Adrenal gland (tissue), 9 donors: ENCODE measurements at regions not wholly inside any gene's neighbourhood (a gene's known extent, or its start where the extent isn't known, plus 50 kb on each side); places are given as distances from the start of the nearest gene placed in this dataset.

ENCODE experiments used
- DNase-seq, 7 donors: peaks; one replicate each; pipeline ENCODE4 v3.0.0-alpha.2; 2019 to 2020
- H3K27ac ChIP-seq, 5 donors: fragments of 200-600 bp; sonication (generic) in 4 of 5; 1 replicate in 3 of 5; 2 replicates in 2 of 5; pipeline versions ENCODE4 v1.5.1 to v1.8.0; 2016 to 2020; ENCODE audit warnings: mild to moderate bottlenecking in 1 of 5
- H3K27me3 ChIP-seq: fragments of 200-600 bp; 2 replicates; pipeline ENCODE4 v1.8.0; 2021
- H3K36me3 ChIP-seq, 2 donors: fragments of 200-600 bp; replicated peaks in 1 of 2; 1 replicate in 1 of 2; 2 replicates in 1 of 2; pipeline versions ENCODE4 v1.5.1 to v1.8.0; 2018 to 2022
- H3K4me1 ChIP-seq, 2 donors: fragments of 200-600 bp; replicated peaks in 1 of 2; 1 replicate in 1 of 2; 2 replicates in 1 of 2; pipeline versions ENCODE4 v1.5.1 to v1.8.0; 2018 to 2021
- H3K4me3 ChIP-seq, 4 donors: fragments of 200-600 bp; sonication (generic) in 3 of 4; one replicate each; pipeline ENCODE4 v1.5.1; 2016 to 2018
- H3K9me3 ChIP-seq, 3 donors: fragments of 200-600 bp; sonication (generic) in 1 of 3; replicated peaks in 1 of 3; 1 replicate in 2 of 3; 2 replicates in 1 of 3; pipeline versions ENCODE4 v1.5.1 to v1.8.0; 2016 to 2021
- CTCF ChIP-seq, 6 experiments: fragments of 450-650 bp in 4 of 6; fragments of 200-600 bp in 2 of 6; sonication (generic) in 1 of 6; IDR thresholded peaks; 1 replicate in 5 of 6; 2 replicates in 1 of 6; pipeline versions ENCODE4 v1.5.1 to v1.8.0; 2016 to 2021; ENCODE audit warnings: antibody characterized with exemption in 6 of 6, mild to moderate bottlenecking in 2 of 6, moderate library complexity in 1 of 6
- POLR2A ChIP-seq, 2 donors: fragments of 450-650 bp; IDR thresholded peaks; one replicate each; pipeline ENCODE4 v1.6.1; 2017; ENCODE audit warnings: antibody characterized with exemption in 2 of 2, mild to moderate bottlenecking in 2 of 2, moderate library complexity in 1 of 2
- WGBS, 4 donors: extraction: QIAGEN DNeasy Blood & Tissue Kit in 2 of 4; methylation state at CpG; one replicate each; pipeline versions ENCODE4 v1.1.5 to v1.1.7; 2013 to 2017; 5-methylcytosine and 5-hydroxymethylcytosine counted together
- intact Hi-C, 2 donors: fragments of 100-400 bp; cut with DNase I; formaldehyde crosslinking; loops; one replicate each; pipeline versions ENCODE4 v1.14.1 to v1.15.0; 2022 to 2023
- donor health status: healthy with polysubstance abuse.
- donor health status: Bipolar disorder and iron deficiency.
- donor health status: DM: yes; HTN: yes; CAD: no.
- donor health status: DM: no; HTN: no; CAD: no.
- donor health status: DM: no; HTN: no; CAD: no.

GRCh38 chr4:129804461-129804981 lies 708.6 kb downstream of the C4orf33 start:
- TF ChIP-seq POLR2A (IDR thresholded peaks at IDR 0.05) (no peak), CTCF (IDR thresholded peaks at IDR 0.05) (no peak)
- 57 to 66% (median 61%) methylated on average over 5 of the region's 5 CpGs for WGBS, 4 donors
- Histone ChIP-seq H3K36me3 (no peaks in the 10 kb centered on the region), H3K4me1 (no peaks in the 10 kb centered on the region), H3K27ac (no peak overlapping the region), H3K9me3 (no peaks in the 10 kb centered on the region), H3K27me3 (no peaks in the 10 kb centered on the region), H3K4me3 (no peak overlapping the region)
- DNase-seq: no peak
- intact Hi-C loops: no loop called here

GRCh38 chr4:129806986-129807385 lies 711.0 kb downstream of the C4orf33 start:
- no peak for TF ChIP-seq POLR2A (IDR thresholded peaks at IDR 0.05)
- TF ChIP-seq CTCF (IDR thresholded peaks at IDR 0.05): no peak
- no peak overlapping the region for H3K27ac ChIP-seq
- intact Hi-C loops: no loop called here

GRCh38 chr4:129808242-129808641 lies 712.3 kb downstream of the C4orf33 start:
- Histone ChIP-seq H3K9me3 (no peaks in the 10 kb centered on the region), H3K27ac (no peak overlapping the region), H3K27me3 (no peaks in the 10 kb centered on the region), H3K4me1 (no peaks in the 10 kb centered on the region), H3K36me3 (no peaks in the 10 kb centered on the region), H3K4me3 (no peak overlapping the region)
- whole genome bisulfite sequencing, 4 donors: 64 to 79% (median 73%) methylated on average over 1 of the region's 1 CpG
- TF ChIP-seq CTCF (IDR thresholded peaks at IDR 0.05) (no peak), POLR2A (IDR thresholded peaks at IDR 0.05) (no peak)
- intact Hi-C loops: no loop called here
- DNase-seq: no peak

More at GRCh38 chr4:129806986-129807385, 711.0 kb downstream of the C4orf33 start:
- Histone ChIP-seq H3K4me3 (no peak overlapping the region), H3K36me3 (no peaks in the 10 kb centered on the region), H3K9me3 (no peaks in the 10 kb centered on the region), H3K27me3 (no peaks in the 10 kb centered on the region), H3K4me1 (no peaks in the 10 kb centered on the region)
- DNase-seq: no peak

GRCh38 chr4:129821073-129821472 lies 725.1 kb downstream of the C4orf33 start:
- H3K9me3 ChIP-seq: no peaks in the 10 kb centered on the region
- no peaks in the 10 kb centered on the region for H3K27me3 ChIP-seq
- H3K27ac ChIP-seq: no peak overlapping the region
- H3K36me3 ChIP-seq: no peaks in the 10 kb centered on the region
- TF ChIP-seq POLR2A (IDR thresholded peaks at IDR 0.05) (no peak), CTCF (IDR thresholded peaks at IDR 0.05) (no peak)
- no peak overlapping the region for H3K4me3 ChIP-seq
- intact Hi-C loops: no loop called here
- H3K4me1 ChIP-seq: no peaks in the 10 kb centered on the region
- WGBS, 4 donors: 82 to 89% (median 88%) methylated on average over 1 of the region's 1 CpG
- no peak for DNase-seq
